A673 (cell line): ENCODE measurements at regions not wholly inside any gene's neighbourhood (a gene's known extent, or its start where the extent isn't known, plus 50 kb on each side); places are given as distances from the start of the nearest gene placed in this dataset.

Source experiments
- CTCF ChIP-seq: fragments of 300-800, 200-600 bp; sonication (generic); conservative IDR thresholded peaks from 2 replicates; pipeline ENCODE4 v1.5.1; 2017; ENCODE audit warnings: low read depth, mild to moderate bottlenecking, antibody characterized with exemption, low read length, moderate library complexity, mixed read lengths
- EZH2 ChIP-seq: fragments of 200-600 bp; sonication (generic); IDR thresholded peaks from 2 replicates; pipeline ENCODE4 v1.6.1; 2017; ENCODE audit warnings: borderline replicate concordance, low read depth, mild to moderate bottlenecking, mixed read lengths, antibody characterized with exemption, low read length; ENCODE audit not compliant: poor library complexity, severe bottlenecking

- TF ChIP-seq EZH2 (no peak), CTCF (no peak)
Measured at GRCh38 chr16:62639890-62640289, 603.7 kb upstream of the CDH8 start.
